ENCODE measurements at regions not wholly inside any gene's neighbourhood (a gene's known extent, or its start where the extent isn't known, plus 50 kb on each side); places are given as distances from the start of the nearest gene placed in this dataset.

- Mint-ChIP-seq H3K4me1 (no peaks in the 10 kb centered on the region), H3K27ac (no peak overlapping the region), H3K4me3 (no peak overlapping the region), H3K27me3 (peaks cover 24% of the 10 kb centered on the region), H3K36me3 (ENCODE audit: low read depth) (no peaks in the 10 kb centered on the region)
- H3K9me3 ChIP-seq (ENCODE audit: control insufficient read depth, low read length, poor library complexity, severe bottlenecking), result no peaks in the 10 kb centered on the region
- no peak for DNase-seq
- no peak for ATAC-seq
Measured at GRCh38 chr3:99586701-99587100, 51.7 kb upstream of the COL8A1 start.

- no peak for ATAC-seq
- H3K27ac Mint-ChIP-seq, result no peak overlapping the region
- no peak overlapping the region for H3K4me3 Mint-ChIP-seq
- no peak for DNase-seq
- H3K9me3 ChIP-seq (ENCODE audit: control insufficient read depth, low read length, poor library complexity, severe bottlenecking), result no peaks in the 10 kb centered on the region
- H3K36me3 Mint-ChIP-seq (ENCODE audit: low read depth), result no peaks in the 10 kb centered on the region
- H3K27me3 Mint-ChIP-seq, result peaks cover 18% of the 10 kb centered on the region
- H3K4me1 Mint-ChIP-seq, result no peaks in the 10 kb centered on the region
Measured at GRCh38 chr3:99579965-99580364, 58.4 kb upstream of the COL8A1 start.

GRCh38 chr3:99579246-99579645, 59.1 kb upstream of the COL8A1 start:
- peaks cover 12% of the 10 kb centered on the region for H3K27me3 Mint-ChIP-seq
- H3K9me3 ChIP-seq (ENCODE audit: control insufficient read depth, low read length, poor library complexity, severe bottlenecking), result no peaks in the 10 kb centered on the region
- H3K4me3 Mint-ChIP-seq, result no peak overlapping the region
- no peak for ATAC-seq
- no peaks in the 10 kb centered on the region for H3K4me1 Mint-ChIP-seq
- no peak overlapping the region for H3K27ac Mint-ChIP-seq
- no peak for DNase-seq
- no peaks in the 10 kb centered on the region for H3K36me3 Mint-ChIP-seq (ENCODE audit: low read depth)

GRCh38 chr3:99578339-99578970, 59.9 kb upstream of the COL8A1 start:
- ATAC-seq (no peak), DNase-seq (no peak)
- Mint-ChIP-seq H3K27me3 (peaks cover 6% of the 10 kb centered on the region), H3K4me1 (no peaks in the 10 kb centered on the region), H3K36me3 (ENCODE audit: low read depth) (no peaks in the 10 kb centered on the region), H3K4me3 (no peak overlapping the region), H3K27ac (no peak overlapping the region)
- no peaks in the 10 kb centered on the region for H3K9me3 ChIP-seq (ENCODE audit: control insufficient read depth, low read length, poor library complexity, severe bottlenecking)

- H3K4me1 Mint-ChIP-seq, result no peaks in the 10 kb centered on the region
- ATAC-seq (no peak), DNase-seq (no peak)
- H3K9me3 ChIP-seq (ENCODE audit: control insufficient read depth, low read length, poor library complexity, severe bottlenecking), result no peaks in the 10 kb centered on the region
- H3K36me3 Mint-ChIP-seq (ENCODE audit: low read depth), result no peaks in the 10 kb centered on the region
- H3K4me3 Mint-ChIP-seq, result no peak overlapping the region
- H3K27me3 Mint-ChIP-seq, result peaks cover 3% of the 10 kb centered on the region
- H3K27ac Mint-ChIP-seq, result no peak overlapping the region
Measured at GRCh38 chr3:99576904-99577559, 61.4 kb upstream of the COL8A1 start.

GRCh38 chr3:99575683-99576082, 62.7 kb upstream of the COL8A1 start:
- Mint-ChIP-seq H3K27ac (no peak overlapping the region), H3K4me3 (no peak overlapping the region), H3K27me3 (no peaks in the 10 kb centered on the region), H3K36me3 (ENCODE audit: low read depth) (no peaks in the 10 kb centered on the region), H3K4me1 (no peaks in the 10 kb centered on the region)
- ATAC-seq (no peak), DNase-seq (no peak)
- no peaks in the 10 kb centered on the region for H3K9me3 ChIP-seq (ENCODE audit: control insufficient read depth, low read length, poor library complexity, severe bottlenecking)

- H3K27me3 Mint-ChIP-seq, result no peaks in the 10 kb centered on the region
- H3K36me3 Mint-ChIP-seq (ENCODE audit: low read depth), result no peaks in the 10 kb centered on the region
Measured at GRCh38 chr3:99570061-99570460, 68.3 kb upstream of the COL8A1 start.

GRCh38 chr3:99568663-99569335, 69.6 kb upstream of the COL8A1 start:
- H3K9me3 ChIP-seq (ENCODE audit: control insufficient read depth, low read length, poor library complexity, severe bottlenecking), result no peaks in the 10 kb centered on the region
- Mint-ChIP-seq H3K36me3 (ENCODE audit: low read depth) (no peaks in the 10 kb centered on the region), H3K4me3 (no peak overlapping the region), H3K4me1 (no peaks in the 10 kb centered on the region), H3K27ac (no peak overlapping the region), H3K27me3 (no peaks in the 10 kb centered on the region)
- DNase-seq, result no peak
- ATAC-seq, result no peak

More at GRCh38 chr3:99570061-99570460, 68.3 kb upstream of the COL8A1 start:
- ATAC-seq, result no peak
- H3K9me3 ChIP-seq (ENCODE audit: control insufficient read depth, low read length, poor library complexity, severe bottlenecking), result no peaks in the 10 kb centered on the region
- DNase-seq, result no peak
- H3K4me1 Mint-ChIP-seq, result no peaks in the 10 kb centered on the region
- no peak overlapping the region for H3K4me3 Mint-ChIP-seq
- H3K27ac Mint-ChIP-seq, result no peak overlapping the region

GRCh38 chr3:99565331-99565730, 73.1 kb upstream of the COL8A1 start:
- Mint-ChIP-seq H3K27me3 (no peaks in the 10 kb centered on the region), H3K4me1 (no peaks in the 10 kb centered on the region), H3K27ac (no peak overlapping the region), H3K36me3 (ENCODE audit: low read depth) (no peaks in the 10 kb centered on the region), H3K4me3 (no peak overlapping the region)
- DNase-seq (no peak), ATAC-seq (no peak)
- no peaks in the 10 kb centered on the region for H3K9me3 ChIP-seq (ENCODE audit: control insufficient read depth, low read length, poor library complexity, severe bottlenecking)

GRCh38 chr3:99562990-99563607, 75.3 kb upstream of the COL8A1 start:
- H3K36me3 Mint-ChIP-seq (ENCODE audit: low read depth), result no peaks in the 10 kb centered on the region
- no peak for ATAC-seq
- no peak overlapping the region for H3K27ac Mint-ChIP-seq
- no peaks in the 10 kb centered on the region for H3K27me3 Mint-ChIP-seq
- no peaks in the 10 kb centered on the region for H3K9me3 ChIP-seq (ENCODE audit: control insufficient read depth, low read length, poor library complexity, severe bottlenecking)
- no peaks in the 10 kb centered on the region for H3K4me1 Mint-ChIP-seq
- H3K4me3 Mint-ChIP-seq, result no peak overlapping the region
- DNase-seq, result no peak

GRCh38 chr3:99562138-99562537, 76.3 kb upstream of the COL8A1 start:
- DNase-seq, result no peak

GRCh38 chr3:99561056-99561455, 77.3 kb upstream of the COL8A1 start:
- no peaks in the 10 kb centered on the region for H3K9me3 ChIP-seq (ENCODE audit: control insufficient read depth, low read length, poor library complexity, severe bottlenecking)
- no peak overlapping the region for H3K27ac Mint-ChIP-seq
- ATAC-seq (no peak), DNase-seq (no peak)
- no peaks in the 10 kb centered on the region for H3K4me1 Mint-ChIP-seq
- no peaks in the 10 kb centered on the region for H3K36me3 Mint-ChIP-seq (ENCODE audit: low read depth)
- no peaks in the 10 kb centered on the region for H3K27me3 Mint-ChIP-seq
- no peak overlapping the region for H3K4me3 Mint-ChIP-seq

More at GRCh38 chr3:99562138-99562537, 76.3 kb upstream of the COL8A1 start:
- Mint-ChIP-seq H3K27me3 (no peaks in the 10 kb centered on the region), H3K4me1 (no peaks in the 10 kb centered on the region), H3K4me3 (no peak overlapping the region), H3K27ac (no peak overlapping the region), H3K36me3 (ENCODE audit: low read depth) (no peaks in the 10 kb centered on the region)
- ATAC-seq, result no peak
- no peaks in the 10 kb centered on the region for H3K9me3 ChIP-seq (ENCODE audit: control insufficient read depth, low read length, poor library complexity, severe bottlenecking)

- ATAC-seq, result no peak
- peaks cover 2% of the 10 kb centered on the region for H3K27me3 Mint-ChIP-seq
- H3K36me3 Mint-ChIP-seq (ENCODE audit: low read depth), result no peaks in the 10 kb centered on the region
- no peaks in the 10 kb centered on the region for H3K9me3 ChIP-seq (ENCODE audit: control insufficient read depth, low read length, poor library complexity, severe bottlenecking)
- H3K4me3 Mint-ChIP-seq, result no peak overlapping the region
- no peak for DNase-seq
- no peaks in the 10 kb centered on the region for H3K4me1 Mint-ChIP-seq
- no peak overlapping the region for H3K27ac Mint-ChIP-seq
Measured at GRCh38 chr3:99559196-99559595, 79.2 kb upstream of the COL8A1 start.

All from T-helper 17 cell (primary cell).